ENCODE measurements at regions not wholly inside any gene's neighbourhood (a gene's known extent, or its start where the extent isn't known, plus 50 kb on each side); places are given as distances from the start of the nearest gene placed in this dataset.

GRCh38 chr15:48006031-48006511 is 114.7 kb upstream of the SLC24A5 start:
- TF ChIP-seq, protein P1, sequence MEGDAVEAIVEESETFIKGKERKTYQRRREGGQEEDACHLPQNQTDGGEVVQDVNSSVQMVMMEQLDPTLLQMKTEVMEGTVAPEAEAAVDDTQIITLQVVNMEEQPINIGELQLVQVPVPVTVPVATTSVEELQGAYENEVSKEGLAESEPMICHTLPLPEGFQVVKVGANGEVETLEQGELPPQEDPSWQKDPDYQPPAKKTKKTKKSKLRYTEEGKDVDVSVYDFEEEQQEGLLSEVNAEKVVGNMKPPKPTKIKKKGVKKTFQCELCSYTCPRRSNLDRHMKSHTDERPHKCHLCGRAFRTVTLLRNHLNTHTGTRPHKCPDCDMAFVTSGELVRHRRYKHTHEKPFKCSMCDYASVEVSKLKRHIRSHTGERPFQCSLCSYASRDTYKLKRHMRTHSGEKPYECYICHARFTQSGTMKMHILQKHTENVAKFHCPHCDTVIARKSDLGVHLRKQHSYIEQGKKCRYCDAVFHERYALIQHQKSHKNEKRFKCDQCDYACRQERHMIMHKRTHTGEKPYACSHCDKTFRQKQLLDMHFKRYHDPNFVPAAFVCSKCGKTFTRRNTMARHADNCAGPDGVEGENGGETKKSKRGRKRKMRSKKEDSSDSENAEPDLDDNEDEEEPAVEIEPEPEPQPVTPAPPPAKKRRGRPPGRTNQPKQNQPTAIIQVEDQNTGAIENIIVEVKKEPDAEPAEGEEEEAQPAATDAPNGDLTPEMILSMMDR (IDR thresholded peaks at IDR 0.05): no peak
- no peak for TF ChIP-seq POLR2A (IDR thresholded peaks at IDR 0.05)

All from ovary (tissue), 3 donors.